COR-L47 (cell line): ENCODE measurements at regions not wholly inside any gene's neighbourhood (a gene's known extent, or its start where the extent isn't known, plus 50 kb on each side); places are given as distances from the start of the nearest gene placed in this dataset.

ENCODE experiments used
- DNase-seq: peaks from one replicate; lab custom pipeline; 2025; lab: John Stamatoyannopoulos, UW

GRCh38 chrX:151476604-151477303 is 79.7 kb downstream of the VMA21 start:
- no peak for DNase-seq

GRCh38 chrX:151478058-151478457 is 81.1 kb downstream of the VMA21 start:
- no peak for DNase-seq

- peak; percentile 13 for DNase-seq
These were observed 74.8 kb upstream of the PASD1 start for GRCh38 chrX:151488677-151489076.

- peak; percentile 1 for DNase-seq
These were observed 57.7 kb upstream of the PASD1 start for GRCh38 chrX:151505796-151506195.

- DNase-seq = no peak
These were observed 53.3 kb upstream of the PASD1 start for GRCh38 chrX:151510203-151510602.

GRCh38 chrX:151513472-151513871 is 50.0 kb upstream of the PASD1 start:
- no peak for DNase-seq
